ENCODE measurements at regions not wholly inside any gene's neighbourhood (a gene's known extent, or its start where the extent isn't known, plus 50 kb on each side); places are given as distances from the start of the nearest gene placed in this dataset.
"Not testable (repeated sequence)": the region's sequence is repeated elsewhere in the genome, so short reads cannot be mapped to it uniquely, and the experiment has no call there.

DNA sequence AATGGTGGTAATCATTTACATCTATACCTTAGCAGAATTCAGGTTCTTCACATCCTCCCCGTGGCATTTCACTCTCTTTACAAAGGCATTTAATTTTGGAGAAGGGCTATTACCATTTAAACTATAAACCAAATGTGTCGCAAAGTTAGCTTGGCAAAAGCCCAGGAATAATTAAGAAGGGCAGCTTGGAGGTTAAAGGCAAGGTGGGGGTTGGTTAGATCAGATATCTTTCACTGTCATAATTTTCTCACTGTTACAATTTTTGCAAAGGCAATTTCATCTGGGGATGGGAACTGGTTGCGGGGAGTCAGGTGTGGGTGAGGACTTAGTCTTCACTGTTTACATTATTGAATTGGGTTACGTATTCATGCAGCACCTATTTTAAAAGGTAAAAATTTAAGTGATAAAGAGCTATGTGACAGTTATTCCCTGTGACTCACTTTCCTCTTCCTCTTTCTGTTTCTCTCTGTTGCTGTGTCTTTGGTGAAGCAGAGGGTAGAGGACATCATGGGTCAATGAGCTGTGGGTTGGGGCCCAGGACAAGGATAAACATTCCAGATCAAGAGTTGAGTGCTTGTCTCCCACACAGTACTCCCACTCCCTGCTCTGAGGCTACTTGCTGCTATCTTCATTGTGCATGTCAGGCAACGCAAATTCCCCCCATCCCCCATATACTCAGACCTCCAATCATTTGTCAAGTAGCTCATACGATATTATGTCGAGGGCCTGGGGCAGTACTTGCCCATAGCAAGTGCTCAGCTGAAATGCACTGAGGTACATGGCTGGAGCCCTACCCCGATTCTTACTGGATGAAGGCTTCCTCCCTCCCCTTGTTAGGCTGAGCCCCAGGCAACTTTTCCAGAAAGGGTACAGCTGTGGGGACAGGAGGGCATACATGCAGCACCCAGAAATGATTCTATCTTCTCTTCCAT lies 223.1 kb upstream of the MYLIP start:
- no peak for DNase-seq (ENCODE audit: low read depth in 2 of 2, low spot score in 1 of 2)

DNA sequence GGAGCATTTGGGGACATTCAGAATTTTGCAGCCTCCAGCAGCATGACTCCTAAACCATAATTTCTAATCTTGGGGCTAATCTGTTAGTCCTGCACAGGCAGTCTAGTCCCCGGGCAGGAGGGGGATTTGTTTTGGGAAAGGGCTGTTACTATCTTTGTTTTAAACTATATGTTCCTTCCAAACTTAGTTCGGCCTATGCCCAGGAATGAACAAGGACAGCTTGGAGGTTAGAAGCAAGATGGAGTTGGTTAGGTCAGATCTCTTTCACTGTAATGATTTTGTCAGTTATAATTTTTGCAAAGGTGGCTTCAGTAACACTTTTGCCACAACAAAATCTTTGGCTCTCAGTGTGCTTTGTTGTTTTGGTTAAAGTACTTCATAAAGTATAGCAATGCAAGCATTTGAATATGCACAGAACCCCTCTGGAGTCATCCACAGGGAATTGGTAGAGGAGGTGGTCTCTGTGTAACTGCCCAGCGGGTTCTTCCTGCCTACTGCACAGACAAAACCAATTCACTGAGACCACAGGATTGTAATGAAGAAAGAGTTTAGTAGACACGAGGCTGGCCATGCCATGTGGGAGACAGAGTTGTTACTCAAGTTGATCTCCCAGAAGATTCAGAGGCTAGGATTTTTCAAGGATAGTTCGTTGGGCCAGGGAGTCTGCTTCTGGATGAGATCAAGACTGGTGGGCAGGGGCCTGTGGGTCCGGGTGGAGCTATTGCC lies 224.1 kb upstream of the MYLIP start:
- no peak for DNase-seq (ENCODE audit: low read depth in 2 of 2, low spot score in 1 of 2)

DNA sequence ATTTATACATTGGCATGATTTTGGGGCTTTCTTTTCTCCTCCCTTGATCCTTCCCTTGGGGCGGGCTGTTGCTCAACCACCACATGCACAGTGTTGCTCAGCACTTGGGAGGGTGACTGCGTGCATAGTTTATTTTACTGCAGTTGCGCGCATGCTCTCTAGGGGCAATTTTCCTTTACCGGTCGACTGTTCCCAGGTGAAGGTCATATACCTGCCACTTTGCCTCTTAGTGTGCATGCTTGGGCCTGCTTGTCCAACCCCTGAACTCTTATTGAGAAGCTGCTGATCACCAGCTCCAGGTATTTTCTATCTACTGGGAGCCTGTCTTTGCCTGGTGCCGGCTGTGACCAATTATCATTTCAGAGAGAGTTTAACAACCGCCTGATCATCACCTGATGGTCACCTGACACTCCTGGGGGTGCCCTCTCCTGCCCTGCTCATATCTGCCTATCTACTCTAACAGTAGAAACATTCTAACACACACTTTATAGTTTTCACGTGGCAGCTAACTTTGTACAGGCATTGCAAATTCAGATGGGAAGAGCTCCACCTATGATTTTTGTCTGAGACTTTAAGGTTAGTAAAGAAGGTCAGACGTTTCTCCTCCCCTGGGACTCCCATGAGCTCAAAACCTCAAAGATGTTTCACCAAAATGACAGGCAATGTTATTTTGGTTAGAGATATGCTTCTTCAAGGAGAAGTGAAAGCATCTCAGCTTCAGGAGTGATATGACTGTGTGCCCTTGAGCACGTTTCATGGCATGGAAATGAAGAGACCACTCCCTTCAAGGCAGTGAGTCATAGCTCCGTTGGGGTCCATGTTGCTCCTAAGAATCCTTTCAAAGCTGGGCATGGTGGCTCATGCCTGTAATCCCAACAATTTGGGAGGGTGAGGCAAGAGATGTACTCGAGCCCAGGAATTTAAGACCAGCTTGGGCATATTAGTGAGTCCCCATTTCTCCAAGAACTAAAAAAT lies 227.5 kb upstream of the MYLIP start:
- no peak for DNase-seq (ENCODE audit: low read depth in 2 of 2, low spot score in 1 of 2)

DNA sequence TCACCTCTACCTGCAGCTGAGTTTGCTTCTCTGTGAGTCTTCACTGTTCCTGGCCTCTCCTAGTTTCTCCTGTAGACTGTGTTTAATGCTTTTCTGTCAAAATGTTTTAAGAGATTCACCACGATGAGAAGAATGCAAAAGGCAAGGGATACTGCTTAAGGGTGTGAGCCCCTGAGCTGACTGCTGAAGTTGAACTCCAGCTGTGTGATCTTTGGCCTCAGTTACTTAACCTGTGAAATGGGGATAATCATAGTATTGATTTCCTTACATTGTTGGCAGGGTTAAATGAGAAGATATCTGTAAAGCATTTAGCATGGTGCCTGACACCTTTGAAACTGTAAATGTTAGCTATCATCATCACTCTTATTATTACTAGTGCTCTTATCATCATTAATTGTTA lies 230.2 kb upstream of the MYLIP start:
- no peak for DNase-seq (ENCODE audit: low read depth in 2 of 2, low spot score in 1 of 2)

DNA sequence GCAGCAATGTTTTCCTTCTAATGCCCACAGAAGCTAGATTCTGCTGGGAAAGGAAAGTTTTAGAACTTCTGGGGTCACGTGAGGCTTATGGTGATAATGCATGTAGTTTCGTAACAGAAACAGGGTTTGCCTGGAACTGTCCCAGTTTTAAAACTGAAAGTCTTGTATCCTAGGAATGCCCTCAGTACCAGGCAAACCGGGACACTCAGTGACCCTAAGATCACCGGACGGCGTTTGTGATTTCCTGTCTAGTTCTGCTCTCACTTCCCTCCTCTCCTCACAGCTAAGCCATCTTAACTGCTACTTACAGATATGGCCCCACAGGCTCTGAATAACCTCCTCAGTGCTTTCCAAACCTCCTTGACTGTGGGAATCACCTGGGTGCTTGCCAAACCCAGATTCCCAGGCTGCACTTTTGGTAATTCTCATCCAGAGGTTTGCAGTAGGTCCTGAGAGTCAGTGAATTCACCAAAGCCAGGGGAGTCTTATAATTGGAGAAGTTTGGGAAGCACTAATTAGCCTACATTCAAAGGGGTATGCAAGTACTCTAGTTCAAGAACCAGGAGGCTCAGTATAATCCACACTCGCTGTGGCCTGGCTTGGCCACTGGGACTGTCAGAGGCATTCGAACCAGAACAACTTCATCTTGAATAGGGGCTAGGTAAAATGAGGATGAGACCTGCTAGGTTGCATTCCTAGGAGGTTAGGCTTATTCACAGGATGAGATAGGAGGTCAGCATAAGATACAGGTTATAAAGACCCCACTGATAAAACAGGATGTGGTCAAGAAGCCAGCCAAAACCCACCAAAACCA lies 231.6 kb upstream of the MYLIP start:
- no peak for DNase-seq (ENCODE audit: low read depth in 2 of 2, low spot score in 1 of 2)

DNA sequence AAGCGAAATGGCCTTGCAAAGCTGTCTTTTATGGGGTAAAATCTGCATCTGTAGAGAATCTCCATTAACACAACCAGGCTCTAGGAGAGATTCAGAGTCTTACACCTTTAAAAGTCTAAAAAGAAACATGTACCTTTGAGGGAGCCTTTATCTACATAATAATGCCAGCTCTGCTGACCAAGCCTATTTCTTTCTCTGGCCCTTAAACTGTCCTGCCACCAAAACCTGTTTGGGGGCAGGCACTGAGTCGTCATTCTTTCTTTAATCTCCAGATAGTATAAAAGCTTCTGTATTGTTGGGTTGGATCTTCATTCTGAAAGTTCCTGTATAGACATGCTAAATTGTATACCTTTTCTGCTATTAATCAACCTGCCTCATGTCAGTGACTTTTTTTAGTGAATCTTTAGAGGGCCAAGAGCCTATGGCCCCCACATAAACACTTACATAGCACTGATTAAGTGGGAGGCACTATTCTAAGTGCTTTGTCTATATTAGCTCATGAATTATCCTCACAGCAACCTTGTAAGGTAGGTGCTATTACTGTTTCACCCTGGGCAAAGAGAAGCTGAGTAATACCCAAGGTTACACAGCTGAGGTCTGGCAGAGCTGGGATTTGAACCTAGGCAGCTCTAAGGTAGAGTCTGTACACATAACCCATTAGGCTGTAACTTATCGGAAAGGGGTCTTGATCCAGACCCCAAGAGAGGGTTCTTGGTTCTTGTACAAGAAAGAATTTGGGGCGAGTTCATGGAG lies 232.3 kb upstream of the DTNBP1 start:
- no peak for DNase-seq (ENCODE audit: low read depth in 2 of 2, low spot score in 1 of 2)

DNA sequence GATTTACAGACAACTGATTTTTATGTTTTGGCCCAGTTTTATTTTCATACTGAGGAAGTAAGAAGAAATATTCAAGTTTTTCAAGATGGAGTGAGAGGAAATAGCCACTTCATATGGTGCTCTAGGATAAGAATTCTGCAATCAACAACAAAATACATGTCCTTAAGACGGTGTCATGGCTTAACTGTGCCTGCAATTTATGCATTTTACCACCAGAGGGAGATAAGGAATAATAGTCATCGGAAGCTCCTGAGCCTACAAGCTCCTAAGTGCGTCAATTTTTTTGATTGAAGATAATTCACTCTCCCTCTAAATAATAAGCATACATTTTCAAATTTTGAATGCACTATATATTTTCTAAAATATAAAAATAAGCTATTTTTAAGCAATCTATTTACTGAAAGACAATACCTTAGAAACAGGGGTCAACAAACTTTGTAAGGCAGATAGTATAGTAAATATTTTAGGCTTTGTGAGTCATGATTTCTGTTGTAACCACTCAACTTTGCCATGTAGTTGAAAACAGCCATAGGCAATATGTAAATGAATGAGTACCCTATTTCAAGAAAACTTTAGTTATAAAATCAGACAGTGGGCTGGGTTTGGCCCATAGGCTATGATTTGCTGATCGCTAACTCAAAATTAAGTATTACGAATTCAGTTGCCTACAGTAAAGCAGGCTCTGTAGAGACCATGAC lies 230.9 kb upstream of the DTNBP1 start:
- DNase-seq (ENCODE audit: low read depth in 2 of 2, low spot score in 1 of 2), result no peak

DNA sequence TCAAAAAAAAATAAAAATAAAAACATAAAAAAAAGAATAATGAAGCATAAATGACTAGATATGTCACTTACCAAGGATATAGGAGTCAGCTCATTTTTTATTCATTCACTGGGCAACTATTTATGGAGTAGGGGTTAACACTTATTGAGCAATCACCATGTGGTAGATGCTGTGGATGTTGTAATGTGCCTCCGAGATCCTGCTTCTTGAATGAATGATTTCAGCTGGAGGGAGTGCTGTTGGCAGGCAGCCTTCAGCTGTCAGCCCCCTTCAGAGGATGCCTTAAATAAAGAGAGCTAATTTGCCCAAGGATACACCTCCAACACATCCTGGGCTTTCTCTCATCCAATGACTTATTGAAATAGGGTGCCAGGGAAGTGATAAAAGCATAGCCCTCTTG lies 229.5 kb upstream of the DTNBP1 start:
- no peak for DNase-seq (ENCODE audit: low read depth in 2 of 2, low spot score in 1 of 2)

DNA sequence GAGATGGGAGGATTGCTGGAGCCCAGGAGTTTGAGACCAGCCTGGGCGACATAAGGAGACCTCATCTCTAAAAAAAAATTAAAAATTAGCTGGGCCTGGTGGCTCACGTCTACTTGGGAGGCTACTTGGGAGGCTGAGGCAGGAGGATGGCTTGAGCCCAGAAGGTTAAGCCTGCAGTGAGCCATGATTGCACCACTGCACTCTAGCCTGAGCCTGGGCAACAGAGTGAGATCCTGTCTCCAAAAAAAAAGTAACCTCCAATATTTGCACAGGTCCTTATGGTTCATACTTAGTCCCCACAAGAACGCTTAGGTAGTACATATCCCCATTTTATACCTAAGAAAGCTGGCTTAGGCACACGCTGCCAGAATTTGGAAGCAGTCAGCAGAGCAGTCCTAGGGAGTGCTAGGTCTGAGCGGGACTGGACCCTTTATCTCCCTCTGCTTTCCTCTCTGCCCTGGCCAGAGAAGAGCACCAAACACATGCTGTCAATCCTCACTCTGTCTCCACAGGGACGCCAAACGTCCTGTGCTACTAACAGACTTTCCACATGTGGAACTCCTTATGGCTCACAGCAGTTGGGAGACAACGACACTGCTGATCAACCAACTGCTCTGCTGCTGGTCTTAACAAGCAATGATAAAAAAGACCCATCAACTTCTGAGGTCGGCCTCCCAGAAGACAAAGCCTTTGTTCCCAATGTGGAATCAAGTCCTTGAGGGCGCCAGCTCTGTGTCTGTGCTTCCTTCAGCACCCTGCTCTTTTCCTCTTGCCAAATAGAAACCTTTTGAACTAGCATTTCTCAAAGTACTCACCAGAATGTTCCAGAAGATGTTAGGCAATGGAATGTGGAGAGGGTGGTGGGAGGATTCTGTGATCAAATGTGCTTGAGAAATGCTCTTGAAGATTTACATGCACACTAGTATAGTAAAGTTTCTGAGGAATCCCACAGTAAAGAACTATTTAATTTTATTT lies 226.3 kb upstream of the DTNBP1 start:
- no peak for DNase-seq (ENCODE audit: low read depth in 2 of 2, low spot score in 1 of 2)

DNA sequence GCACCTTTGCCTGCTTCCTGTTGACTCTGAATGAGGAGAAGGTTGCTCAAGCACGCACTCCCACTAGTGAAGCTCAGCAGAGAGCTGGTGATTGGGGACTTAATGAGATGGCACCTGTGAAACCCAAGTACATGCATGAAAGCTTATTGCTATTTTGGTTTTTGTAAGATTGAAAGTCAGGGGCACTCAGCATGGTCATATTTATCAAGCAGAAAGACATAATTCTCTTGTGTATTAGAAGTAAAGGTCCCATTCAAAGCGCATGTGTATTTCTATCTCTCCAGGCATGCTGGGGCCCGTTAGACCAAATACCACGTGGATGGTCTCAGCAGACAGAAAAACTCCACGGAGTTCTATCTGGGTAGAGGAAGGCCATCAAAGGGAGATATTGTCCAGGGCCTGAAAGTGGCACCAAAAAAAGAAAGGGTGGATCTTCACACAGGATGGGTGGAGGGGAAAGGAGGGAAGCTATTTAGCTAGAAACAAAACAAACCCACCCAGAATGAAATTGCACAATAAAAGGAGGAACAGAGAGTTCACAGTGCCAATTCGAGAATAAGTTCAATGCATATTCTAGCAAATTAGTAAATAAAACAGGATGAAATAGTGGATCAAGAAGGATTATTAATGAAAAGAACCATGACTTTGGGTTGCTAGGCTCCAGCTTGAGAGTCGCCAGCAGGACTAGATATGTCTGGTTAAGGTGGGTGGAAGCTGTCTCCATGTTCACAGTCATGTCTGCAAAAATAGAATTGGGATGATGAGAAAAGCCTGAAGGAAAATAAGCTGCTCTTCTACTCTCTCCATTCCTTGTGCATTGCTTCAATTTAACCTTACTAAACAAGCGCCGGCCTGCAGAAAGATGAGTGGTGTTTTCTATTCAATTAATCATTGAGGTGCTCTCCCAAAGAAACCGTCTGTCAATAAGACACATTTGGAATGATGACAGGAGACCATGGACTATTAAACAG lies 224.9 kb upstream of the DTNBP1 start:
- no peak for DNase-seq (ENCODE audit: low read depth in 2 of 2, low spot score in 1 of 2)

DNA sequence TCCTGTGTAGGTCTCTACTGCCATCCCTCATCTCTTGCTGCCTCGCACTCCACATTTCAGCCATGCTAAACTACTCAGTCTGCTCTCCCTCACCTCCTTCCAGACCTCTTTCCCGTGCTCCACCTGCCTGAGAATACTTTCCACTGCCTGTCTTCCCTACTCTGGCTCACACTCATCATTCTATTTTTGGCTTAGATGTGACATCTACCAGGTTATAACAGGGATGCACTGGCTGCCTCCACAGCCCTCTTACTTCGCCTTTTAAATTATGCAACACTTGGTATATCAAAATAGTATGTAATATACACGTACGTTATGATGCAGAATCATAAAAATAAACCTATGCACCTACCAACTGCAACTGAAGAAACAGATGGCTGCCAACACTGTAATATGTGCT lies 222.8 kb upstream of the DTNBP1 start:
- no peak for DNase-seq (ENCODE audit: low read depth in 2 of 2, low spot score in 1 of 2)

DNA sequence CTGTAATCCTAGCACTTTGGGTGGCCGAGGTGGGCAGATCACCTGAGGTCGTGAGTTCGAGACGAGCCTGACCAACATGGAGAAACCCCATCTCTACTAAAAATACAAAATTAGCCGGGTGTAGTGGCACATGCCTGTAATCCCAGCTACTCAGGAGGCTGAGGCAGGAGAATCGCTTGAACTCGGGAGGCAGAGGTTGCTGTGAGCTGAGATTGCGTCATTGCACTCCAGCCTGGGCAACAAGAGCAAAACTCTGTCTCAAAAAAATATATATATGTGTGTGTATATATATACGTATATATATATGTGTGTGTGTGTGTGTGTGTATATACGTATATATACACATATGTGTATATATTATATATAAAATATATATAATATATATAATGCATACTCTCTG lies 220.8 kb upstream of the DTNBP1 start:
- DNase-seq (ENCODE audit: low read depth in 2 of 2, low spot score in 1 of 2), result not testable (repeated sequence)

DNA sequence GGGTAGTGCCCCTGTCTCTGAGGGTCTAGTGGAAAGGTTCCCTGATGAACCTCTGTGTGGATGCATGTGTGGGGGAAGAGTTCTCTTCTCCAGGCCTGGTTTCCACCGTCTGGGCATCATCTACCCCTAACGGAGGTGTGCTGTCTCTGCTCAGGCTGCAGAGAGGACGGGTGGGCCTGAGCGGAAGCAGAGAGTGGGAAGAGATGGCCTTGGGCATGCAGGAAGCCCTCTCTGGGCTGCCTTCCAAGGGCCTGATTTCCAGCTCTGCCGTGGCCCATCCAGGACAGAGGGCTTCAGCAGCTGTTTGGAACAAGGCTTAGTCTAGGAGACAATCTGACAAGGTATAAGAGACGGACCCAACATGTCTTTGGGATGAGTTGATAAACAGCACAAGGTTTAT lies 220.1 kb upstream of the DTNBP1 start:
- DNase-seq (ENCODE audit: low read depth in 2 of 2, low spot score in 1 of 2), result no peak

DNA sequence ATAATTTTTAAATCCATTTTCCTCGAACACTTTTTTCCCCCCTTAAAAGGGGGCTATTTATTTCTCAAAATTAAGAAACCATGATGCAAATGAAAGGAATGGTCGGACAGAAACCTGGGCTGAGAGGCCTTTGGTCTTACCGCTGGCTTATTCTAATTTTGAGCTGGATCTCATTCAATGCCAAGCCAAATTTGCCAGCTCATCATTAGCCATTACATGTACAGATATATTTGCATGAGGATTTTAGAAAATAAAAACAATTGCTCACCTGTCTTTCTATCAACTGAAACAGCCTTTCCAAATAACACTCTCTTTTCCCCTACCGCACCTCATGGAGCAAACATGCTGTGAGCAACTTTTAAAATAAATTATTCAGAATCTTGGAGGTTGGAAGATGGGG lies 219.5 kb upstream of the DTNBP1 start:
- no peak for DNase-seq (ENCODE audit: low read depth in 2 of 2, low spot score in 1 of 2)

DNA sequence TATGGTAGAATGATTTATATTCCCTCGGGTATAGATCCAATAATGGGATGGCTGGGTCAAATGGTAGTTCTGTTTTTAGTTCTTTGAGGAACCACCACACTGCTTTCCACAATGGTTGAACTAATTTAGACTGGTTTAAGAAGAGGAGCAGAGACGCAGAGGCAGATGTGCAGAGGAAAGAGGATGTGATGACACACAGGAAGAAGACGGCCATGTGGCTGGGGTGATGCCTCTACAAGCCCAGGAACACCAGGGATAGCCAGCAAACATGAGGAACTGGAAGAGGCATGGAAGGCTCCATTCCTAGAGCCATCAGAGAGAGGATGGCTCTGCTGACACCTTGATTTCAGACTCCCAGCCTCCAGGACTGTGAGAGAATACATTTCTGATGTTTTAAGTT lies 218.3 kb upstream of the DTNBP1 start:
- DNase-seq (ENCODE audit: low read depth in 2 of 2, low spot score in 1 of 2), result no peak

DNA sequence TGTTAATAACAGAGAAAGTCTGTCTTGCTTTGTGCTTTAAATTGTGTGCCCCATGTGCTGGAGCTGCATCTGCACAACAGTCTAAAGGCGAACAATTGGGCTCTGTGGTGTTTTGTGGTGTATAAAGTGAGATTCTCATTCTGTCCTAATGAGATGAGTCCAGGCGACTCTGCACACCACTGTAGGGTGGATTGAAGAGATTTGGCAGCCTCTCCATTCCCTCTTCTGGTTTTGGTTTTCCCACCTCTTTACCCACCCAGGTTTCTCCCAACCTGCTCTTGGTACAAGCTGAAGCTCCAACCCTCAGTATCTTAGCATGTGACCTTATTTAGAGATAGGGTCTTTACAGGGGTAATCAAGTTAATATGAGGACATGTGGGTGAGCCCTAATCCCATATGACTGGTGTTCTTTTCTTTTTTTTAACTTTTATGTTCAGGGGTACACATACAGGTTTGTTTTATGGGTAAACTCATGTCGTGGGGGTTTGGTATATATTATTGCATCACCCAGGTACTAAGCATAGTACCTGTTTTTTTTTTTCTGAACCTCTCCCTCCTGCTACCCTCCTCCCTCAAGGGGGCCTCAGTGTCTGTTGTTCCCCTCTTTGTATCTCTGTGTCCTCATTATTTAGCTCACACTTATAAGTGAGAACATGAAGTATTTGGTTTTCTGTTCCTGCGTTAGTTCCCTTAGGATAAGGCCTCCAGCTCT lies 217.6 kb upstream of the DTNBP1 start:
- no peak for DNase-seq (ENCODE audit: low read depth in 2 of 2, low spot score in 1 of 2)
